ENCODE measurements at regions not wholly inside any gene's neighbourhood (a gene's known extent, or its start where the extent isn't known, plus 50 kb on each side); places are given as distances from the start of the nearest gene placed in this dataset.

DNA sequence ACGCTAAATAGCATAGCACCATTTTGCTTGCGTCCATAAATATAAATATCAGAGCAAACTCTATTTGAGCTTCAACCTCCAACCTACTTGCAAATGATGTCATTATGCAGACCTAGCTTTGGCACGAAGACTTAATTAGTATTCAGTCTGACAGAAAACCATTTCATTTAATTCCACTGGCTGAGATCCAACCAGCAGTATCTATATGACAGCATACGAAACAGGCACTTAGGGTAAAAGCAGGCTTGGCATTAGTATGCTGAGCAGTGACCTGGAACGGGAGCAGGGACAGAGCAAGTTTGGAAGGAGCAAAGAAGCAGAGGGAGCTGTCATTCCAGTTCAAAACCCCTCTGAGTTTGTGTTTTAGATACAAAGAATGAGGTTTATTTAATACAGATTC, 312.5 kb upstream of the CHRM2 start:
- TF ChIP-seq MYC (IDR thresholded peaks at IDR 0.05; ENCODE audit: low read depth, low read length) (no peak), POLR2A (IDR thresholded peaks at IDR 0.05; ENCODE audit: extremely low read depth, insufficient read length) (no peak)
- TF ChIP-seq, protein P1, sequence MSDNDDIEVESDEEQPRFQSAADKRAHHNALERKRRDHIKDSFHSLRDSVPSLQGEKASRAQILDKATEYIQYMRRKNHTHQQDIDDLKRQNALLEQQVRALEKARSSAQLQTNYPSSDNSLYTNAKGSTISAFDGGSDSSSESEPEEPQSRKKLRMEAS (IDR thresholded peaks at IDR 0.05; ENCODE audit: low read depth, low read length) = no peak
- TF ChIP-seq, protein P2, sequence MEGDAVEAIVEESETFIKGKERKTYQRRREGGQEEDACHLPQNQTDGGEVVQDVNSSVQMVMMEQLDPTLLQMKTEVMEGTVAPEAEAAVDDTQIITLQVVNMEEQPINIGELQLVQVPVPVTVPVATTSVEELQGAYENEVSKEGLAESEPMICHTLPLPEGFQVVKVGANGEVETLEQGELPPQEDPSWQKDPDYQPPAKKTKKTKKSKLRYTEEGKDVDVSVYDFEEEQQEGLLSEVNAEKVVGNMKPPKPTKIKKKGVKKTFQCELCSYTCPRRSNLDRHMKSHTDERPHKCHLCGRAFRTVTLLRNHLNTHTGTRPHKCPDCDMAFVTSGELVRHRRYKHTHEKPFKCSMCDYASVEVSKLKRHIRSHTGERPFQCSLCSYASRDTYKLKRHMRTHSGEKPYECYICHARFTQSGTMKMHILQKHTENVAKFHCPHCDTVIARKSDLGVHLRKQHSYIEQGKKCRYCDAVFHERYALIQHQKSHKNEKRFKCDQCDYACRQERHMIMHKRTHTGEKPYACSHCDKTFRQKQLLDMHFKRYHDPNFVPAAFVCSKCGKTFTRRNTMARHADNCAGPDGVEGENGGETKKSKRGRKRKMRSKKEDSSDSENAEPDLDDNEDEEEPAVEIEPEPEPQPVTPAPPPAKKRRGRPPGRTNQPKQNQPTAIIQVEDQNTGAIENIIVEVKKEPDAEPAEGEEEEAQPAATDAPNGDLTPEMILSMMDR (IDR thresholded peaks at IDR 0.05; ENCODE audit: low read depth, low read length) = no peak
- no peak for DNase-seq (ENCODE audit: low read depth)
- no peak overlapping the region for H3K4me3 ChIP-seq (ENCODE audit: low read depth, low read length)

DNA sequence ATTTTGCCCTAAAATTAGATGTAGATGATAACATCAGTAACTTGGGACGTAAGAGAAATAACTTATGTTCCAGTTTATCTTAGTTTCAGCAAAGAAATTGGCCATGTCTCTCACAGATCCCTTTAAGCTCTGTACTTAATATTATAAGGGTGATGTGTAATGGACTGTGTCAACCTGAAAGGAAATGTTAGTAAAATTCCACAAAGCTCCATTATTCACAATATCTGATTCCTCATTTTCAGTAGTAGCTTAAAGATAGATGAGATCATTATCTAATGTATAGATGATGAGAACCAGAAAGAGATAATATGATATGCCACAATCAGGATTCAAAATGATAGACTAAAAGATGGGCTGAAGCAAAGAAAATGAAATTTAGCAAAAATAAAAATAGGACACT, 316.8 kb upstream of the CHRM2 start:
- TF ChIP-seq, protein P2 (IDR thresholded peaks at IDR 0.05; ENCODE audit: low read depth, low read length) = no peak
- TF ChIP-seq, protein P1 (IDR thresholded peaks at IDR 0.05; ENCODE audit: low read depth, low read length) = no peak
- TF ChIP-seq POLR2A (IDR thresholded peaks at IDR 0.05; ENCODE audit: extremely low read depth, insufficient read length) (no peak), MYC (IDR thresholded peaks at IDR 0.05; ENCODE audit: low read depth, low read length) (no peak)
- no peak overlapping the region for H3K4me3 ChIP-seq (ENCODE audit: low read depth, low read length)
- DNase-seq (ENCODE audit: low read depth) = no peak

DNA sequence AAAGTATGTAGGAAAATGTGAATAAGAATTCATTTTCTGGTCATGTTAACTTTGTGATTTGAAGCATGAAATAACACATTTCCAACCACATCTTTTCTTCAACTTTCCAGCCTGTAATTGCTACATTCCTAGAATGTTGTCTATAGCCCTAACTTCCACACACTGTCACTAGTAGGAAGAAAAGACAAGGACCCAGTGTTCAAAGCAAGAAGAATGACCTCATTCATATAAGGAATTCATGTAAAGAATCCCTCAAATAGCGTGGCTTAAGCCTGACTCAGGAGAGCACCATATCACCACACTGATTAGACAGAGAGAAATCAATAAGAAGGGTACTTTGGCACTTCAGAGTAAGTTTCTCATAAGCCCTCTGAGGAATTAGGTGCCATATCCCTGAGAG, 318.7 kb upstream of the CHRM2 start:
- no peak overlapping the region for H3K4me3 ChIP-seq (ENCODE audit: low read depth, low read length)
- TF ChIP-seq, protein P1 (IDR thresholded peaks at IDR 0.05; ENCODE audit: low read depth, low read length) = no peak
- DNase-seq (ENCODE audit: low read depth) = no peak

DNA sequence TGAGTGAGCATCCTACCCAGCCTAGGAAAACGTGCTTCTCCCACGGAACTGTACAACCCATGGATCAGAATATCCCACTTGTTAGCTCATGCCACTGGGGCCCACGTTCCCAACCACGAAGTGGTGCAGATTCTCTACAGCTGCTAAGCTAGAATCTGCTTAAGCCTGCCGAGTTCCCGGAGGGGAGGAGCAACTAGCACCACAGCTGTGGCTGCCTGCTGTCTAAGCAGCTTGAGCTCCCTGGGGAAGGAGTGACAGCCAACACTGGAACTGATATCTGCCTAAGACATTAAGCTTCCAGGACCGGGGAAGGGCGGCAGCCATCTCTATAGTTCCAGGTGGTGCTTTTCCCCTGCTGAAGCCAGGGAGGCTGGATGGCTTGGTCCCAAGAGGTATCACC, 334.7 kb upstream of the CHRM2 start:
- DNase-seq (ENCODE audit: low read depth) = no peak
- TF ChIP-seq POLR2A (IDR thresholded peaks at IDR 0.05; ENCODE audit: extremely low read depth, insufficient read length) = no peak
- TF ChIP-seq, protein P2 (IDR thresholded peaks at IDR 0.05; ENCODE audit: low read depth, low read length) = no peak
- TF ChIP-seq, protein P1 (IDR thresholded peaks at IDR 0.05; ENCODE audit: low read depth, low read length) = no peak
- no peak for TF ChIP-seq MYC (IDR thresholded peaks at IDR 0.05; ENCODE audit: low read depth, low read length)
- H3K4me3 ChIP-seq (ENCODE audit: low read depth, low read length) = no peak overlapping the region

DNA sequence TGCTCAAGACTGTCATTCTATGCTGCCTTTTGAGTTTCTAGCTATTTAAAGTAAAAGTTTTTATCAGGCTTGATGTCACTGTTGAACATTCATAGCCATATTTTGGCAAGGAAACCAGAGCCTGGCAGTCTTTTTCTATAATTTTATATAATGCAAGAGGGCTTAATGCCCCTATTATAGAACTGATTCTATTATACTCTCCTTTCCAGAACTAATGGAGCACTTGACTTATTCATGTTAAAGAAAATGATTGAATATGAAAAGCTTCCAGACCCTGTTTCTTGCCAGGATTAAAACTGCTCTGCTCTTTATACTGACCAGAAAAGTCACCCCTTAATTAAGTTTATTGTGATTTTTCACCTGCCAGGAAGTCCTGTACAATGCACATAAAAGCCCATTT, 337.6 kb upstream of the CHRM2 start:
- TF ChIP-seq, protein P1 (IDR thresholded peaks at IDR 0.05; ENCODE audit: low read depth, low read length) = no peak
- TF ChIP-seq, protein P2 (IDR thresholded peaks at IDR 0.05; ENCODE audit: low read depth, low read length) = no peak
- no peak for TF ChIP-seq MYC (IDR thresholded peaks at IDR 0.05; ENCODE audit: low read depth, low read length)
- no peak for TF ChIP-seq POLR2A (IDR thresholded peaks at IDR 0.05; ENCODE audit: extremely low read depth, insufficient read length)
- H3K4me3 ChIP-seq (ENCODE audit: low read depth, low read length) = no peak overlapping the region
- DNase-seq (ENCODE audit: low read depth) = no peak

DNA sequence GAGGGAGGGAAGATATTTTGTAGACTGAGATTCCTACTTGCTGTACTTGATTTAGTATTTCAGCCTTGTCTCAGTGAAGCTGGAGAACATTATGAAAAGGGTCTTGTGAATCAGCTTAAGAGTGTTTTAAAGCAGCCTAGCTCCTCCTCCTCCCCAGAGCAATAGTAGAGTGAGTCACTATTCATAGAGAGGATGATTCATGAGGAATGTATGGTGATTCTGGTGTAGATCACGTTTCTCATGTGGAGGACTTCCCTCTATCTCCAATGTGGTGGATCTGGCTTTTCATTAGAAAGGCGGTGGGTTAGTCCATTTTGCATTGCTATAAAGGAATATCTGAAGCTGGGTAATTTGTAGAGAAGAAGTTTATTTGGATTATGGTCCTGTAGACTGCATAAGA, 340.1 kb upstream of the CHRM2 start:
- TF ChIP-seq, protein P1 (IDR thresholded peaks at IDR 0.05; ENCODE audit: low read depth, low read length) = no peak
- TF ChIP-seq MYC (IDR thresholded peaks at IDR 0.05; ENCODE audit: low read depth, low read length) (no peak), POLR2A (IDR thresholded peaks at IDR 0.05; ENCODE audit: extremely low read depth, insufficient read length) (no peak)
- TF ChIP-seq, protein P2 (IDR thresholded peaks at IDR 0.05; ENCODE audit: low read depth, low read length) = no peak
- DNase-seq (ENCODE audit: low read depth) = peak; percentile 19
- H3K4me3 ChIP-seq (ENCODE audit: low read depth, low read length) = no peak overlapping the region

All from NB4 (cell line).